Stimulated activated CD4-positive, alpha-beta T cell treated with anti-CD3 and anti-CD28 coated beads, Interleukin-1b, Interleukin-23, amount 100 ng/mL, for 48 hours (primary cell): ENCODE measurements at regions not wholly inside any gene's neighbourhood (a gene's known extent, or its start where the extent isn't known, plus 50 kb on each side); places are given as distances from the start of the nearest gene placed in this dataset.

Experiments
- DNase-seq: peaks from one replicate; pipeline ENCODE4 v3.0.0-alpha.2; 2020

DNA sequence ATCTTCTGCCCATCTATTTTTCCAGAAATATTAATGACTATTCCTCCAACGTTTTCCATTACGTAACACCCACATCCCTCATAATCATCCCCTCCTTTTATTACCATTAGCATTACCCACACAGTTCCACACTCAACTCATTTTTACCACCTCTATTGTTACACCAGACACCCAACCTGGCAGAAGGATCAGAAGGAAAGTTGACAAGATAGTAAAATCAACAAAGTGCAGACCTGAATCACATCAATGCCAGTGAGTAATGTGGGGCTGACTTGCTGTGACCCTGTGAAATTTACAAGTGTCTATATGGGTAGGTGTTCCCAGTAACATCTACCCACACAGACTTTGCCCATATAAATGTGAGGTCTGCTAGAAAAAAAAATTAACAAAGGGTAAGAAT lies 568.2 kb downstream of the MAFB start:
- DNase-seq, result no peak

DNA sequence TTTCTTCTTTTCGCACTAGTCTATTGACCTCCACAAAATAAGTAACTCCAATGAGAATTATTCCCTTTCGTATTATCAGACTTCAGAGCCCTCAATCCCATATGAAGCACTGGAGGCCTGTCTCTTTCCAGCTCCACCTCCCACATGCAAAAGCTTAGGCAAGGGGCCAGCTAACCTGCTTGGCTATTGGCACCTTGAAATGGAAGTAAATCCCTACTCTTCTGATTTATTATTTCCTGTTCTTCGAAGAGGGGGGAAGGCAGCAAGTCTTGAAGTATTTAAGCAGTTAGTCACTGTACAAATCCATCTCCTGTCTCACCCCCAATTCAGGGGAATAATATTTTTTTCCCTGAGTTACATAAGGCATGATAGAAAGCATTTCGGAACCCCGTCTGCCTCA lies 577.8 kb downstream of the MAFB start:
- DNase-seq, result no peak

DNA sequence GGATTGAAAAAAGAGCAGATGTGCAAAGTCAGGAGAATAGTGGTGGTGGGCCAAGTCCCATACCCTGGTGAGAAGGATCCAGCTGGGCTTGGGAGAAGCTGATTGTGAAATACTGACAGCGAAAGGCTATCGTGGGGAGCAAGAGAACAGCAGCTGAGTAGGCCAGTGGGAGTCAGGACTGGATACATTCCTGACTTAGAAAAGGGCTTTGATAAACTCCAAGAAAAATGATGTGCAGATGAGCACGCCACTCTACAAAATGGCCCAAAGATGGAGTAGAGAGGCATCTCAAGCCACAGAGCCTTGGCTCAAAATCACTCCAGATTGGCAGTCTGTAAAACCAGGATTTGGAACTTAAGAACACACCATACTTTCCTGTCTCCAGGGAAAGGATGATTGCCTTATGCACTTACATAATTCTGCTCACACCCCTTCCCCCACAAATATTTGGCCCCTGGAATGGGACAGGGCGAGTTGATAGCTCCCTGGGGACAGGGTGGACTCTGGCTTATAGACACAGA lies 578.7 kb downstream of the MAFB start:
- DNase-seq, result no peak

DNA sequence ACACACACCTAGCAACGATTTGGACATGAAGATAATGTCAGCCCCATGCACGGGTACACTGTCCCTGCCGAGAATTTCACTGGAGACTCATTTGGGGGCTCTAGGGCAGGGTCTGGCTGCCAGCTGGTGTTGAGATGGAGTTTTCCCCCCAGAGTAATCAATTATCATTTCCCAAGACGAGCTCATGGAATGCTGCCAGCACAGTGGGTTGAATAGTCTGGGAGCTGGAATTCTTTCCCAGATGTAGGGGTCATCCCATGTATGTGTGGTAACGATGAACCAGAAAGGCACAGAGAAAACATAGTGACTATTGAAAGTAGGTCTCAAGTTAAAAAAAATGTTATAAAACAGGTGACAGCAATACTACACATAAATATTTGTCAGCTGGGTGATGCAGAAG lies 579.9 kb downstream of the MAFB start:
- no peak for DNase-seq

DNA sequence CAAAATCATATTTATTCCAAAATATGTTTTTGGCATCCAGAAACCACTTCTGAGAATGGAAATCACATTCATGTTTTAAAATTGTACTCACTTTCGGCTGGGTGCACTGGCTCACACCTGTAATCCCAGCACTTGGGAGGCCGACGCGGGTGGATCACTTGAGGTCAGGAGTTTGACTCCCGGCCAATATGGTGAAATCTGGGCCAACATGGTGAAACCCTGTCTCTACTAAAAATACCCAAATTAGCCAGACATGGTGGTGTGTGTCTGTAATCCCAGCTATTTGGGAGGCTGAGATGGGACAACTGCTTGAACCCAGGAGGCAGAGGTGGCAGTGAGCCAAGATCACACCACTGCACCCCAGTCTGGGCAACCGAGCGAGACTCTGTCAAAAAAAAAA lies 580.7 kb downstream of the MAFB start:
- no peak for DNase-seq

DNA sequence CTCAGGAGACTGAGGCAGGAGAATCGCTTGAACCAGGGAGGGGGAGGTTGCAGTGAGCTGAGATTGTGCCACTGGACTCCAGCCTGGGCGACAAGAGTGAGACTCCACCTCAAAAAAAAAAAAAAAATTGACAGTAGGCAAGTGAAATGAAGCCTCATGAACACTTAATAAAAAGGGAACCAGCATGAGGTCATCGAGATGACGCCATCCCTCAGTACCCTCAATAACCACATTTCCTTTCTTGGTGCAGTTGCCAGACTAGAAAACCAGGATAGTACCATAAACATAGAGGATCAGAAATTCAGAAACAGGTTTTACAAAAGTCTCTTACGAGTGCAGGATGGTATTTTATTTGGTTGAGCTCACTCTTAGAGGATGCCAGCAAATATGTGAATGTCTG lies 584.1 kb downstream of the MAFB start:
- no peak for DNase-seq

DNA sequence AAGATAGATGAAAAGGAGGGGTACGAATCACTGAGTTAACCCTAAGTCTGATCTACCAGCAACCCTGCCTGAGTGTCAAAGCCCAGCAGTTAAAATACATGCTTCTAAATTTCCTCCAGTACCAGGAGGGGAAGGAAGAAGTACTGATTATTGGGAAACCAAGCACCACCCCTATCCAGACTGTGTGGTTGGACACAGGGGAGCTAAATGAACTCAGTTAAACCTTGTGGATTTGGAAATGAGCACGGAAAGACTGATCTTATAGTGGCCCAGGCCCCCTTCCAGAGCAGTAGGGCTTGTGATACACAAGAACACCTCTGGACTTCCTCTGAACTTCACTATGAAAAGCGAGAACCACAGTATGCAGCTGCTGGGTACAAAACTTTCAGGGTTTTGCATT lies 585.6 kb downstream of the MAFB start:
- no peak for DNase-seq

DNA sequence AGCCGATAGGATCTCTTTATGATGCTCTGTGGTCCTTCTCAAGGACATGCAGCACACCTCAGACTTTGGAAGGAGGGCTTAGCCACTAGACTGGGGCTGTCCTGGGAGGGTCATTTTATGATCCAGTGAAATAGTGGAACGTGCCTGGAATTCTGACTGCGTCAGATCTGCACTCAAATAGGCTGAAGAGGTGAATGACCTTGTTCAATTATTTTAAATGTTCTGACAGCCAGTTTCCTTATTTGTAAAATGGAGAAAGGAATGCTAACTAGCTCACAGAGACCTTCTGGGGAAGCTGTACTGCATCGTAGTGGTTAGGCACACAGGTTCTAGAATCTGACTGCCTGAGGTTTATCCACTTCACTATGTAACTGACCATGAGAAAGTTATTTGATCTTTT lies 587.5 kb downstream of the MAFB start:
- DNase-seq, result no peak

DNA sequence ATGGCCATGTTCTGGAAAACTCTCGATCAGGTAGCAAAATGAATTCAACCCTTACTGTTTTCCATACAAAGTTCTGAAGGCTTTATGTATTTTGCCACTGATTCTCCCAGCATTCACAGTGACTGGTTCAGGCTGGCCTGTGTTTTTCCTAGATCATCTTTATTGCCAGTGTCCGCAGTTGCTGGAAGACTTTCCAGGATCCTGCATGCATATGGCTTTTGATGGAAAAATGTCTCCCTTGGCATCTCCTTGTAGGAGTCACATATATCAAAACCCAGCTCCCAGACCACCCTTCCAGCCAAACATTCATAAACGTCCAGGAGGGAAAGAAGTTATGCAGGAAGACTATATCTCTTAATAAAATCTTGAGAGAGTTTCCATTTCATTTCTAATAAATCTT lies 588.8 kb downstream of the MAFB start:
- DNase-seq, result no peak

DNA sequence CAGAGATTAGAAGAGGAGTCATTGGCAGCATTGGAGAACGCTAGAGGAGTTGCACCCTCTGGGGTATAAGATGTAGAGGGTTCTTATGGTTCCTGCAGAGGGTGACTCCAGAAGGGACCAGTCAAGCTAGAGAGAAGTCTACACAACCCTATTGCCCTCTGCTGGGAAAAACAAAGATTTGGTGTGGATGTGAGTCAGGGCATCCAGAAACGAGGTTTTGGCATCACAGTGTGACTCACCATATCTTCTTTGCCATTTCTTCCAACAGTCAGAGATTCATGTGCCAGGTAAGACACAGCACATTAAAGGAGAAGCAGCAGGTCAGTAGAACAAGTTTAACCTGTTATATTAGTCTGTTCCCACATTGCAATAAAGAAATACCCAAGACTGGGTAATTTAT lies 598.8 kb downstream of the MAFB start:
- DNase-seq, result no peak

DNA sequence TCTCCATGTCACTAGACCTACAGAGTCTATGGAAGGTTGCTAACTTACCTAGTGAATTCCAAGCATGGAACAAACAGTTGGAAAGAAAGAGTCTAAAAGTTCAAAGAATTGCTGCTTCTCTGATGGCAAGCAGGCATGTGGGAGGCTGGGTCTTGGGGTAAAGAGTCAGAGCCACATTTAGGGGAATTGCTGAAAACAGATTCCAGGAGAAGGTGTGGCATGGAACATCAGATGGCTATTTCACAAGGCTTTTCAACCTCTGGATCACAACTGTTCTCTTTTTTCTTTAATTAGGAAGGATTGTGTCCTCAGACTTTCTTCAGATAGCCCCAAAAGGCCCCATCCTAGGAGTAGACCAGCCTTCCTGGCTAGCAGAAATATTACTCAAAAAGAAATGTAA lies 601.5 kb downstream of the MAFB start:
- DNase-seq, result no peak

DNA sequence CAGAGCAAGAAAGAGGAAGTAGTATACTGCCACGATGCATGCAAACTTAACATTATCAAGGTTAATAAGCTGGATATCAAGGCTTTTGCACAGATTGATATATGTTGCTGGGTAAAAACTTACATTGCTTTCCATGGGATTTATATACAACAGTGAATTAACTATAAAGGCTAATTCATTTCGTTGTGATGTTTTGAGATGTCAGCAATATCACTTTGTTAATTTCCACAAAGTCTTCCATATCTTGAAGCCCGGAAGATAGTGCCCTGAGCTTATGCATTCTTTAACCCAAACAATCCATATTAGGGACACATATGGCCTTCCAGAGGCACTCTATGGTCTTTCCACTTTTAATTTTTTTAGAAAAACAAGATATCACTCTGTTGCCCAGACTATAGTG lies 603.5 kb downstream of the MAFB start:
- DNase-seq, result no peak

DNA sequence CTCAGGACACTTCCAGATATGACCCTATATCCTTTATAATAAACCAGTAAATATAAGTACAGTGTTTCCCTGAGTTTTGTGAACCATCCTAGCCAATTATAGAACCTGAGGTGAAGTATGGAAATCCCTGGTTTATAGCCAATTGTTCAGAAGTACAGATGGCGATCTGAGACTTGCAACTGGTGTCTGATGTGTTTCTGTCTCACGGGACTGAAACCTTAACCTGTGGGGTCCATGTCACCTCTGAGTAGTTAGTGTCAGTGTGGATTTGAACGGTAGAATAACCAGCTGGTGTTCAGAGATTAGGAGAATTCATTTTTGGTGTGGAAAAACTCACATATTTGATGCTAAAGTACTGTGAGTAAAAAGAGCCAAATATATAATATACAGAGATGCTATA lies 606.6 kb downstream of the MAFB start:
- no peak for DNase-seq

DNA sequence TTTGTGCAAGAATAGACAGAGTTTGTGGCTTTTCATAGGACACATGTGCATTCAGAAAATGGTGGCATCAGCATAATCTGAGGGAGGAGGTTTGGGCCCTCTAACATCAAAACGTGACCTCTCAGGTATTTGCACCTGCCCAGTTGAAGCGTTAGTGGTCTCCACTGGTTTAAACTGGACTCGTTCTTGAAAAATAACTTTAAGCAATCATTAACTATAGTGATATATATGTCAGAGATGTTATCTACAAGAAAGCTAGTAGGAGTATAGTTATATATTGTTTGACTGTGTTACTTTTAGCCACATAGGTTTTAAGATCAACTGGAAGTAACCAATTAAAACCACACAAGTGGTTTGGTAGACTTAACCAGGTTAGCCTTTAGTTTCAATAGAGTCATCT lies 607.4 kb downstream of the MAFB start:
- DNase-seq, result no peak

DNA sequence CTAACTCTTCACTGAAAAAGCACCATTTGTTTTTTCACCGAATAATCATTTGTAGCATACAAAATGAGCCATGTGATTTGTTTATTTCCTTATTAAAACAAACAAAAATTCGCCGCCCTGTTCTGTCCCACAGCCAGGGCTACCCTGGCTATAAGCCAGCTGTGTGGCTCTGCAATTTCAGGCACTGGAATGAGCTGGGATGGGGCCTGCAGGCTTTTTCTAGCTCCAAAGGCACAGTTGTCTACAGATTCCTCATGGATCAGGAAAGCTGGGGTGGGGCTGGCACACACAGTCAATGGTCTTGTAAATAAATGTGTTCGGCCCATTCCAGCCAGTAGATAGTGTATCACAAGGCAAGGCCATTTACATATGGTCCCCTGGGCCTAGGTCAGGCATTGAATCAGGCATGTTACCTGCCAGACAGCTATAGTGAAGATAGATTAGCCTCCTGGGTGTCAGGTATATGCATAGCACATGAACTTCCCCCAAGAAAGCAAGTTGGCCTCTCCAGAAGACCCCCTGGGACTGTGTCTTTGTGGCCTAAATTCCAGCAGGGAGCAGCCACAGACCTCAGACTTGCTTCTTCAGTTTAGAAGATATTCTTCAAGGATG lies 608.9 kb downstream of the MAFB start:
- no peak for DNase-seq

DNA sequence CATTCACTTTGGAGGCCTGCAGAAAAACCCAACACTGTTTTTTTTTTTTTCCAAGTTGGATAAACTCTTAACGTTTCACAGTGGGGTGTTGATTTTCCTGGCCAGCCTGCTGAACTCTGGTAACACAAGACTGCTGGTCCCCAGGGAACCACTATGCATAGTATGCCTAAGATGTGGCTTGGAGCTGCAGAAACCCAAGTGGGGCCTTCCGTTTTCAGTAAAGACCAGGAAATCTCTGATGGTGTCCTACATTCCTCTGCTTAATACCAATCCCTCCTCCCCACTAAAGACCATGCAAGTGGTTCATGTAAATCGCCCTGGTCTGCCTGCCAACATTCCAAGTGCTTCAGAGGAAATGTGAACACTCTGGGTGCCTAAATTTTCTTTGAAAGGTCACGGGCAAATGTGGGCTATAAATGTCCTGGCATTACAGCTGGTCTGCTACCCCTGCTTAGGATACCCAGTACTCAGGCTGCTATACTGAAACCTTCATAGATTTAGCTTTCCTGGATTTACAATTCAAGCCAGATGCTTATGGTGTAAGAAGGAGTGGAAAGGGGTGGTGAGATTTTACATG lies 615.4 kb downstream of the MAFB start:
- DNase-seq, result no peak

DNA sequence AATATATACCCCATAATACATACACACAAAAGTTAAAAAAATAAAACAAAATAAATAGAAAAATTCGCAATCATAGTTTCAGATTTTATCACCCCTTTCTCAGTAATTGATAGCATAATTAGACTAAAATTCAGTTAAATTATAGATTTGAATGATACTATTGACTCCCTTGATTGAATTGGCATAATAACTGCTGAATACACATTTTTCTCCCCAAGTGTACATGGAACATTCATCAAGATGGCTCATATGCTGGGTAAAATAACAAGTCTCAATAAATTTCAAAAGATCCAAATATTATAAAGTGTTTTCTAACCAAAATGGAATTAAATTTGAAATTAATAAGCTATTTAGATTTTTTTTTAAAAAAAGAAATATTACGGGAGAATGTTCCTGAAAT lies 616.1 kb downstream of the MAFB start:
- no peak for DNase-seq

DNA sequence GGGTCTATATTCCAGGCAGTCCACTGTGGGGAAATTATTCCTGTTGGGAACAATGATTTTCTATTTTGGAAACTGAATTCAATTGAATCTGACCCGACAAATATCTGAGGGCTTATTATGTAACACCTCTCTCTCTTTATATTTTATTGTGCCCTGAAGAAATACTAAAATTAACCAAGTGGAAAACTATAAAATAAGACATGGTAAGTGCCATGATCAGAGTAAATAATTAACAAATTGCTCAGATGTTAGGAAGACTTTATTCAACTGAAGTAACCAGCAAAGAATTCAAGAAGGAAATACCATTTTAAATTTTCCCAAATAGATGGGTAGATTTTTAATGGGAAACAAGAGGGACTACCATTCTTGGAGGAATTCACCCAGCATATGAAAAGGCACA lies 632.9 kb downstream of the MAFB start:
- DNase-seq, result no peak

DNA sequence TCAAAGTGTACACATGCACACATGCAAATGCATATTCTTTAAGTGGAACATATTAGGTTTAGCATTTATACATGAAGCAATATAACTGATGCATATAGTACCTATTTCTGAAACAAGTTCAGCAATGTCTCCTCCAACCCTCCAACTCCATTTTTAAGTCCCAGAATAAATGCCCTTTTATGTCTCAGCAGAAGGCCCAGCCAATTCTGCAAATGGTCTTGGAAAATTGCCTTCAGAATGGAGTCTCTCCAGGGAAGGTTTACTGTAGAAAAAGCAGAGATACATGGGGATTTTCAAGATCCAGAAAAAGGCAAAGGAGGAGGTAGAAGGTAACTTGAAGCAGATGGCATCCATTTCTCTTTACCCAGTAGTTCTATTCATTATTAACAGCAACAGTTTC lies 633.3 kb downstream of the MAFB start:
- DNase-seq, result no peak

DNA sequence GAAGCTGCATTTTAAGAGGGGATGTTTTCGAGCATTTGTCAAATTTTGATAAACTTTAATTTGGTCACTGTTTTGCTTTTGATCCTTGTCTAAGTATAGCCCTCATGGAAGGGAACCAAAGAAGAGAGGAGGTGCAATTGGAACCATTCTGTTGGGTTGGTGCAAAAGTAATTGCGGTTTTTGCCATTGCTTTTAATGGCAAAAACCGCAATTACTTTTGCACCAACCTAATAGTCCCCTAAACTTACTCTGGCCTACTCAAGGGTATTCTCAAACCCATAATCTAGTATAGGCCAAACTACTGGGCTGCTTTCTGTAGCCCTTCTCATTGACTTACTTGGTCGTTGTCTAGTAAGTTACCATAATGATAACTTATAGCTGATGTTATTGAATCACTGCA lies 634.7 kb downstream of the MAFB start:
- no peak for DNase-seq

DNA sequence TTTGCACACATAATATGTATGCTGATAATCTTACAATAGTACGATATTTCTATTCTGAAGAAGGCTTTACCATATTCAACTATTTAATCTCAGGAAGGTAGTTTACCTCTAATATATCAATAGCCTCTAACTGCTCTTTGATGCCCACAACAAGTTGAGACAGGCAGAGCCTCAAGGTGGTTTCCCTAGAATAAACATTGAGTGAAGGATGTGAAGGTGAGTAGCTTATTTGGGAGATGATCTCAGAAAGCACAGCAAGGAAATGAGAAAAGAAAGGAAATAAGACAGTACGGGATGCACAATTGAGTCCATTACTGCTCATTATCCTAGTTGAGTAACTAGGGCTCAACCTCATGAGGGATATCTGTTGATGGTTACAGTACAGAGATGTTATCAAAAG lies 638.4 kb downstream of the MAFB start:
- no peak for DNase-seq

DNA sequence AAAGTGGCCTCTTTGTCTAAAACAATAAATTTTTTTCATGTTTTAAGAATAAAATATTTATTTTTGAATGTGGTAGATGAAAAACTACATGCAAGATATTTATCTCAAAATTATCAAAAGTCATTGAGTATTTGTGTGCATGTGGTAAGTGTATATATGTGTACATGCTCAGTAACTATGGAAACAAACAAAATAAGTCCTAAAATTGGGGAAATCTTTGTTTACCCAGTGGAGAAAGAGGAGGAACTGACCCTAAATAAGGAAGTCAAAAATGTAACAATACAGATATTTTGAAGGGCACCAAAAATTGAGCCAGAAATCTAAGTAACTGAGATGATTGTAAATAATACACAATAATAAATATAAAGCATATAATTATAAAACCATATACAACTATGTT lies 639.2 kb downstream of the MAFB start:
- no peak for DNase-seq

DNA sequence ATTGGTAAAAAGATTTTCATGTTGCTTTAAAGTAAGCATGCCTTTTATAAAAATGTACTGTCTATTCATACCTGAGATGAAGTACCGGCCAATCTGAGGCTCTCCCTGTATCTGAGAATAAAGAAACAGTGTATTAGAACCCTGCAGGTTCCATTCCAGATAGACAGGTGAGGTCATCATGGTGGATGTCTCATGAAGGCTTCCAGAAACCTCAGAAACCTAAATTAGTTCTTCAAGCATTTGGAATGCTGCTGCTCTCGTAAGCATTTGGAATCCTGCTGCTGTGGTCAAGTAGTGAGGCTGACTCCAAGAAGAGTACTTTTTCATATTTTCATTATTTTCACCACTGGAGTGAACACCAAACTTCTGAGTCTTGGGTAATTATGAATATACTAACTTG lies 642.3 kb downstream of the MAFB start:
- no peak for DNase-seq

DNA sequence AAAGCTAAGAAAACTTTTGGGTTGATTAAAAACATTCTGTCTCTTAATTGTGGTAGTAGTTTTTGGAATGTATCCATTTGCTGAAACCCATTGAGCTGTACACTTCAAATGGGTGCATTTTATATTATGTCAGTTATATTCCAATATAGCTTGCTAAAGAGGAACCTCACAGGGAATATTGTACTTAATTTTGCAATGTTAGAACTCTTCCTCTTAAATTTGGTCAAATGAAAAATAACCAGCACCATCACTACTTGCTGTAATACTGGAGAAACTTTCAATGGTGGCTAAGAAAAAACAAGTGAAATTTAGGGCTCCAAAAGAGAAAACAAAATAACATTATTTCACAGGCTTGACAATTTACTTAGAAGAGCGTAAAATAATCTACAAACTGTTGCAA lies 651.5 kb downstream of the MAFB start:
- no peak for DNase-seq

DNA sequence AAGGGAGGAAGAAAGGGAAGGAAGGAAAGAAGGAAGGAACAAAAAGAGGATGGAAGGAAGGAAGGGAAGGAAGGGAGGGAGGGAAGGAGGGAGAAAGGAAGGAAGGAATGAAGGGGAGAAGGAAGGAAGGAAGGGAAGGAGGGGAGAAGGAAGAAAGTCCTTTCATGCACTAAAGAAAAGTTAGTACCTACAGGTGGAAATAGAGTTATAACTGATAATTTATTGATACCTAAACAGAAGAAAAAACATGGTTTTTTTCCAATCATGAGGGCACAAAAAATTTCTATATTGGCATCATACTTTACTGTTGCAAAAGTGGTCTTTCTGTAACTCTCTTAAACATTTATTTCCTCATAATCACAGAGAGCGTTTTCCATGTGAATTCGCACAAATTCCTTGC lies 659.4 kb downstream of the MAFB start:
- DNase-seq, result no peak
